ENCODE measurements at regions not wholly inside any gene's neighbourhood (a gene's known extent, or its start where the extent isn't known, plus 50 kb on each side); places are given as distances from the start of the nearest gene placed in this dataset.

GRCh38 chr21:20611008-20611407, 387.2 kb upstream of the NCAM2 start:
- DNase-seq = no peak

- DNase-seq = no peak
Measured at GRCh38 chr21:20613654-20614053, 384.6 kb upstream of the NCAM2 start.

- no peak for DNase-seq
Measured at GRCh38 chr21:20617130-20617529, 381.1 kb upstream of the NCAM2 start.

GRCh38 chr21:20618878-20619277, 379.3 kb upstream of the NCAM2 start:
- no peak for DNase-seq

GRCh38 chr21:20627594-20627993, 370.6 kb upstream of the NCAM2 start:
- no peak for DNase-seq

- DNase-seq = no peak
Measured at GRCh38 chr21:20631633-20632032, 366.6 kb upstream of the NCAM2 start.

- peak; percentile 10 for DNase-seq
Measured at GRCh38 chr21:20639026-20639425, 359.2 kb upstream of the NCAM2 start.

- no peak for DNase-seq
Measured at GRCh38 chr21:20641241-20641640, 357.0 kb upstream of the NCAM2 start.

GRCh38 chr21:20642681-20643080, 355.5 kb upstream of the NCAM2 start:
- no peak for DNase-seq

- DNase-seq = no peak
Measured at GRCh38 chr21:20644552-20644951, 353.7 kb upstream of the NCAM2 start.

- no peak for DNase-seq
Measured at GRCh38 chr21:20645344-20645743, 352.9 kb upstream of the NCAM2 start.

GRCh38 chr21:20646431-20647165, 351.6 kb upstream of the NCAM2 start:
- no peak for DNase-seq

GRCh38 chr21:20647607-20648006, 350.6 kb upstream of the NCAM2 start:
- no peak for DNase-seq

- DNase-seq = no peak
Measured at GRCh38 chr21:20649231-20649630, 349.0 kb upstream of the NCAM2 start.

- DNase-seq = no peak
Measured at GRCh38 chr21:20652846-20653245, 345.4 kb upstream of the NCAM2 start.

- no peak for DNase-seq
Measured at GRCh38 chr21:20661246-20661645, 337.0 kb upstream of the NCAM2 start.

GRCh38 chr21:20661745-20662422, 336.3 kb upstream of the NCAM2 start:
- DNase-seq = no peak

GRCh38 chr21:20662514-20662913, 335.7 kb upstream of the NCAM2 start:
- DNase-seq = no peak

- DNase-seq = no peak
Measured at GRCh38 chr21:20667931-20668330, 330.3 kb upstream of the NCAM2 start.

GRCh38 chr21:20685475-20685874, 312.7 kb upstream of the NCAM2 start:
- no peak for DNase-seq

- no peak for DNase-seq
Measured at GRCh38 chr21:20698585-20698984, 299.6 kb upstream of the NCAM2 start.

- no peak for DNase-seq
Measured at GRCh38 chr21:20701235-20701634, 297.0 kb upstream of the NCAM2 start.

GRCh38 chr21:20703112-20703767, 295.0 kb upstream of the NCAM2 start:
- no peak for DNase-seq

- DNase-seq = no peak
Measured at GRCh38 chr21:20720623-20721022, 277.6 kb upstream of the NCAM2 start.
